ENCODE measurements at regions not wholly inside any gene's neighbourhood (a gene's known extent, or its start where the extent isn't known, plus 50 kb on each side); places are given as distances from the start of the nearest gene placed in this dataset.
"Not testable (repeated sequence)": the region's sequence is repeated elsewhere in the genome, so short reads cannot be mapped to it uniquely, and the experiment has no call there.

- Histone ChIP-seq H3K4me3 (ENCODE audit: low read depth, low read length) (no peak overlapping the region), H3K36me3 (replicated peaks) (no peaks in the 10 kb centered on the region), H3K27ac (no peak overlapping the region), H3K27me3 (replicated peaks) (no peaks in the 10 kb centered on the region)
- in situ Hi-C loops (cut with HindIII; ENCODE audit: low pct_ligation_motif_present, low sequenced_read_pairs): no loop called here
- TF ChIP-seq, protein P1, sequence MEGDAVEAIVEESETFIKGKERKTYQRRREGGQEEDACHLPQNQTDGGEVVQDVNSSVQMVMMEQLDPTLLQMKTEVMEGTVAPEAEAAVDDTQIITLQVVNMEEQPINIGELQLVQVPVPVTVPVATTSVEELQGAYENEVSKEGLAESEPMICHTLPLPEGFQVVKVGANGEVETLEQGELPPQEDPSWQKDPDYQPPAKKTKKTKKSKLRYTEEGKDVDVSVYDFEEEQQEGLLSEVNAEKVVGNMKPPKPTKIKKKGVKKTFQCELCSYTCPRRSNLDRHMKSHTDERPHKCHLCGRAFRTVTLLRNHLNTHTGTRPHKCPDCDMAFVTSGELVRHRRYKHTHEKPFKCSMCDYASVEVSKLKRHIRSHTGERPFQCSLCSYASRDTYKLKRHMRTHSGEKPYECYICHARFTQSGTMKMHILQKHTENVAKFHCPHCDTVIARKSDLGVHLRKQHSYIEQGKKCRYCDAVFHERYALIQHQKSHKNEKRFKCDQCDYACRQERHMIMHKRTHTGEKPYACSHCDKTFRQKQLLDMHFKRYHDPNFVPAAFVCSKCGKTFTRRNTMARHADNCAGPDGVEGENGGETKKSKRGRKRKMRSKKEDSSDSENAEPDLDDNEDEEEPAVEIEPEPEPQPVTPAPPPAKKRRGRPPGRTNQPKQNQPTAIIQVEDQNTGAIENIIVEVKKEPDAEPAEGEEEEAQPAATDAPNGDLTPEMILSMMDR (IDR thresholded peaks at IDR 0.05; ENCODE audit: low read depth, low read length, missing control alignments): no peak
- no peak for DNase-seq
Measured at GRCh38 chr5:162591724-162592123, 524.2 kb downstream of the GABRG2 start.

DNA sequence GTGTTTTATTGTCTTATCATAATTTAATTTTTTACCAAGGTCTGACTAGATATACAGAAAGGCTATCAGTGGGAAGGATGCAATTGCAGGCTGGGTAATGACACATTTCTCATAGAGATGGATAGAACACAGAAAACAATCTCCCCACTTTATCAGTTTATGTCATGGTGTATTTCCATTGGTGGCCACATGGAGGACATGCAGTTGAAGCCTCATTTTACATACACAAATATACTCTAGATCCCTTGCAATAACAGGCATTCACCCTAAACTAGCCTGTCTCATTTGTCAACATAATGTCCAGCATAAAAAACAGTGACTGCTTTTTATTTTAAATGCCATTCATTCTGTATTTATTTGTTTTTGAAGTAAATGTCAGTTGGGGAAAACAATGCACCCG is 526.3 kb downstream of the GABRG2 start:
- TF ChIP-seq, protein P1 (IDR thresholded peaks at IDR 0.05; ENCODE audit: low read depth, low read length, missing control alignments): peak; percentile 19
- Histone ChIP-seq H3K27me3 (replicated peaks) (no peaks in the 10 kb centered on the region), H3K4me3 (ENCODE audit: low read depth, low read length) (no peak overlapping the region), H3K27ac (no peak overlapping the region), H3K36me3 (replicated peaks) (no peaks in the 10 kb centered on the region)
- DNase-seq: no peak
- in situ Hi-C loops (cut with HindIII; ENCODE audit: low pct_ligation_motif_present, low sequenced_read_pairs): no loop called here

DNA sequence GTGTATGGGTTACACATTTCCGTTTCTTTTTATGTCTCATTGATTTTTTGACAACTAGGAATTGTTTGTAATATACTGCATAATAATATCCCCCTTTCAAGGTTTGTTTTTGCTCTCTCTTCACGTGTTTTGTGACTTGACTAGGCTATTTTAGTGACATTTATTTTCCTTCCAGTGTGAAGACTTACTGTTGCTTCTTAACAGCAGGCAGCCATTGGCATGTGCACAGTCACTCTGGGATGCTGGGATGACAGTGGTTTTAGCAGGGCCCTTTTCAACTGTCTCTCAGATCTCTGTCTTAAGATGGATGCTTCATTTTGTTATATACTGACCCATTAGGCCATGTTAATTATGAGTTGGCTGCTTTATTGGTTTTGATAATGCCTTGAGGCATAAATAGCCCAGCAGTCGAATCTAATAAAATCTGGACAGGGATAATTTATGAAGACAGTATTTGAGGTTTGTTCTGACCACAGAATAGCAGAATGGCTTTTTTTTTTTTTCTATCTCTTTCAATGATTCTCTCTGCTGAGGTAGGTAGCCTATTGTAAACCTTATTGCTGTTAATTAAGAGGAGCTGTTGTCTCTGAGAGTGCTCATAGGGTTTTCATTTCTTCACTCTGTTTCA is 536.0 kb downstream of the GABRG2 start:
- TF ChIP-seq, protein P1 (IDR thresholded peaks at IDR 0.05; ENCODE audit: low read depth, low read length, missing control alignments): no peak
- no peak for DNase-seq
- H3K36me3 ChIP-seq (replicated peaks): no peaks in the 10 kb centered on the region
- no peaks in the 10 kb centered on the region for H3K27me3 ChIP-seq (replicated peaks)
- H3K4me3 ChIP-seq (ENCODE audit: low read depth, low read length): no peak overlapping the region
- no peak overlapping the region for H3K27ac ChIP-seq
- in situ Hi-C loops (cut with HindIII; ENCODE audit: low pct_ligation_motif_present, low sequenced_read_pairs): no loop called here

GRCh38 chr5:162607879-162608278 is 540.3 kb downstream of the GABRG2 start:
- in situ Hi-C loops (cut with HindIII; ENCODE audit: low pct_ligation_motif_present, low sequenced_read_pairs): no loop called here
- Histone ChIP-seq H3K27me3 (replicated peaks) (no peaks in the 10 kb centered on the region), H3K36me3 (replicated peaks) (no peaks in the 10 kb centered on the region), H3K4me3 (ENCODE audit: low read depth, low read length) (no peak overlapping the region), H3K27ac (no peak overlapping the region)
- DNase-seq: no peak
- TF ChIP-seq, protein P1 (IDR thresholded peaks at IDR 0.05; ENCODE audit: low read depth, low read length, missing control alignments): no peak

GRCh38 chr5:162621726-162622263 is 554.2 kb downstream of the GABRG2 start:
- H3K27me3 ChIP-seq (replicated peaks); H3K27ac ChIP-seq; DNase-seq; H3K36me3 ChIP-seq (replicated peaks); H3K4me3 ChIP-seq (ENCODE audit: low read depth, low read length); in situ Hi-C loops (cut with HindIII; ENCODE audit: low pct_ligation_motif_present, low sequenced_read_pairs): not testable (repeated sequence)

GRCh38 chr5:162624110-162624509 is 556.5 kb downstream of the GABRG2 start:
- Histone ChIP-seq H3K27ac (no peak overlapping the region), H3K4me3 (ENCODE audit: low read depth, low read length) (no peak overlapping the region), H3K27me3 (replicated peaks) (no peaks in the 10 kb centered on the region), H3K36me3 (replicated peaks) (no peaks in the 10 kb centered on the region)
- in situ Hi-C loops (cut with HindIII; ENCODE audit: low pct_ligation_motif_present, low sequenced_read_pairs): no loop called here
- TF ChIP-seq, protein P1 (IDR thresholded peaks at IDR 0.05; ENCODE audit: low read depth, low read length, missing control alignments): no peak
- DNase-seq: no peak

Measured in brain microvascular endothelial cell (primary cell).